ENCODE measurements at regions not wholly inside any gene's neighbourhood (a gene's known extent, or its start where the extent isn't known, plus 50 kb on each side); places are given as distances from the start of the nearest gene placed in this dataset.

- H3K79me2 ChIP-seq (ENCODE audit: insufficient read depth, low read length), result no peaks in the 10 kb centered on the region
- no peak overlapping the region for H2AFZ ChIP-seq (ENCODE audit: low read length)
- H3K9me3 ChIP-seq (ENCODE audit: low read length), result no peaks in the 10 kb centered on the region
- H3K9ac ChIP-seq (ENCODE audit: low read length), result no peak overlapping the region
- no peak overlapping the region for H3K4me2 ChIP-seq (ENCODE audit: low read length)
- H3K4me1 ChIP-seq (ENCODE audit: insufficient read depth, low read length, severe bottlenecking), result no peaks in the 10 kb centered on the region
- no peak overlapping the region for H3K27ac ChIP-seq (ENCODE audit: low read depth, low read length, poor library complexity, severe bottlenecking)
- H4K20me1 ChIP-seq (ENCODE audit: insufficient read depth, low read length), result no peaks in the 10 kb centered on the region
- TF ChIP-seq CTCF (IDR thresholded peaks at IDR 0.05; ENCODE audit: low read length), result no peak
- TF ChIP-seq EZH2 (IDR thresholded peaks at IDR 0.05; ENCODE audit: borderline replicate concordance, low read length), result no peak
- no peaks in the 10 kb centered on the region for H3K9me2 ChIP-seq (ENCODE audit: low read depth, low read length)
- no peaks in the 10 kb centered on the region for H3K36me3 ChIP-seq (ENCODE audit: insufficient read depth, low read length)
- H3F3A ChIP-seq (ENCODE audit: insufficient read depth, low read length), result no peaks in the 10 kb centered on the region
- H3K27me3 ChIP-seq (ENCODE audit: insufficient read depth, low read length), result no peaks in the 10 kb centered on the region
- H3K4me3 ChIP-seq (ENCODE audit: low read depth, low read length, poor library complexity, severe bottlenecking), result no peak overlapping the region
Measured at GRCh38 chr11:79535606-79536005, 94.8 kb upstream of the TENM4 start.

- no peaks in the 10 kb centered on the region for H3K79me2 ChIP-seq (ENCODE audit: insufficient read depth, low read length)
Measured at GRCh38 chr11:79525257-79525656, 84.4 kb upstream of the TENM4 start.

GRCh38 chr11:79522626-79523025 is 81.8 kb upstream of the TENM4 start:
- no peak overlapping the region for H3K4me3 ChIP-seq (ENCODE audit: low read depth, low read length, poor library complexity, severe bottlenecking)
- no peaks in the 10 kb centered on the region for H3F3A ChIP-seq (ENCODE audit: insufficient read depth, low read length)
- no peak overlapping the region for H3K4me2 ChIP-seq (ENCODE audit: low read length)
- H2AFZ ChIP-seq (ENCODE audit: low read length), result no peak overlapping the region
- no peaks in the 10 kb centered on the region for H3K9me2 ChIP-seq (ENCODE audit: low read depth, low read length)
- TF ChIP-seq CTCF (IDR thresholded peaks at IDR 0.05; ENCODE audit: low read length), result no peak
- TF ChIP-seq EZH2 (IDR thresholded peaks at IDR 0.05; ENCODE audit: borderline replicate concordance, low read length), result no peak
- no peaks in the 10 kb centered on the region for H3K4me1 ChIP-seq (ENCODE audit: insufficient read depth, low read length, severe bottlenecking)
- no peak overlapping the region for H3K9ac ChIP-seq (ENCODE audit: low read length)
- no peak overlapping the region for H3K27ac ChIP-seq (ENCODE audit: low read depth, low read length, poor library complexity, severe bottlenecking)
- no peaks in the 10 kb centered on the region for H3K27me3 ChIP-seq (ENCODE audit: insufficient read depth, low read length)
- H4K20me1 ChIP-seq (ENCODE audit: insufficient read depth, low read length), result no peaks in the 10 kb centered on the region
- no peaks in the 10 kb centered on the region for H3K36me3 ChIP-seq (ENCODE audit: insufficient read depth, low read length)
- no peaks in the 10 kb centered on the region for H3K9me3 ChIP-seq (ENCODE audit: low read length)
- no peaks in the 10 kb centered on the region for H3K79me2 ChIP-seq (ENCODE audit: insufficient read depth, low read length)

More at GRCh38 chr11:79525257-79525656, 84.4 kb upstream of the TENM4 start:
- no peaks in the 10 kb centered on the region for H3K9me3 ChIP-seq (ENCODE audit: low read length)
- H3K9ac ChIP-seq (ENCODE audit: low read length), result no peak overlapping the region
- no peaks in the 10 kb centered on the region for H3K36me3 ChIP-seq (ENCODE audit: insufficient read depth, low read length)
- H2AFZ ChIP-seq (ENCODE audit: low read length), result no peak overlapping the region
- H3K4me1 ChIP-seq (ENCODE audit: insufficient read depth, low read length, severe bottlenecking), result no peaks in the 10 kb centered on the region
- TF ChIP-seq EZH2 (IDR thresholded peaks at IDR 0.05; ENCODE audit: borderline replicate concordance, low read length) (no peak), CTCF (IDR thresholded peaks at IDR 0.05; ENCODE audit: low read length) (no peak)
- no peak overlapping the region for H3K4me2 ChIP-seq (ENCODE audit: low read length)
- H3K27ac ChIP-seq (ENCODE audit: low read depth, low read length, poor library complexity, severe bottlenecking), result no peak overlapping the region
- H3K9me2 ChIP-seq (ENCODE audit: low read depth, low read length), result no peaks in the 10 kb centered on the region
- H4K20me1 ChIP-seq (ENCODE audit: insufficient read depth, low read length), result no peaks in the 10 kb centered on the region
- H3K27me3 ChIP-seq (ENCODE audit: insufficient read depth, low read length), result no peaks in the 10 kb centered on the region
- no peak overlapping the region for H3K4me3 ChIP-seq (ENCODE audit: low read depth, low read length, poor library complexity, severe bottlenecking)
- H3F3A ChIP-seq (ENCODE audit: insufficient read depth, low read length), result no peaks in the 10 kb centered on the region

Measured in OCI-LY1 (cell line).